ENCODE measurements at regions not wholly inside any gene's neighbourhood (a gene's known extent, or its start where the extent isn't known, plus 50 kb on each side); places are given as distances from the start of the nearest gene placed in this dataset.

- TF ChIP-seq ZNF462 (CRISPR knock-in tag; IDR thresholded peaks at IDR 0.05) (no peak), EZH2 (IDR thresholded peaks at IDR 0.05; ENCODE audit: low read depth, unreplicated experiment) (no peak), JUNB (IDR thresholded peaks at IDR 0.05; ENCODE audit: unreplicated experiment) (no peak)
Observed at GRCh38 chr1:228887960-228888359, 152.7 kb downstream of the RHOU start (continued).

GRCh38 chr1:228889289-228889688, 154.0 kb downstream of the RHOU start:
- H3K9me3 Mint-ChIP-seq, result peaks cover 15% of the 10 kb centered on the region
- H3K36me3 ChIP-seq (ENCODE audit: insufficient read depth), result no peaks in the 10 kb centered on the region
- H3K79me2 ChIP-seq (replicated peaks; ENCODE audit: insufficient read depth), result no peaks in the 10 kb centered on the region
- no peak for ATAC-seq
- no peaks in the 10 kb centered on the region for H4K20me1 ChIP-seq (replicated peaks; ENCODE audit: insufficient read depth)
- H3K27me3 Mint-ChIP-seq (ENCODE audit: insufficient read depth, low read depth, poor library complexity), result peaks cover 6% of the 10 kb centered on the region
- no peaks in the 10 kb centered on the region for H3K4me1 Mint-ChIP-seq
- H3K27ac ChIP-seq (ENCODE audit: low read depth), result no peak overlapping the region
- DNase-seq (ENCODE audit: low spot score), result no peak
- H3F3A ChIP-seq (replicated peaks; ENCODE audit: low read depth), result no peaks in the 10 kb centered on the region
- H3K4me3 ChIP-seq, result no peak overlapping the region
- H3K4me1 ChIP-seq (ENCODE audit: insufficient read depth), result no peaks in the 10 kb centered on the region
- no peak overlapping the region for H3K4me3 Mint-ChIP-seq
- peaks cover 7% of the 10 kb centered on the region; the same call in 2 of the 3 replicates for H3K36me3 Mint-ChIP-seq (ENCODE audit: low read depth)
- H3K9me2 ChIP-seq (ENCODE audit: insufficient read depth), result 0 out of 2 replicates have a peak, but pooled peaks cover 8% of the 10 kb centered on the region
- no peak overlapping the region for H2AFZ ChIP-seq
- no peak overlapping the region for H3K4me2 ChIP-seq
- H3K27me3 ChIP-seq (ENCODE audit: insufficient read depth), result no peaks in the 10 kb centered on the region
- H3K27ac Mint-ChIP-seq, result no peak overlapping the region
- no peak for TF ChIP-seq ETS1 (IDR thresholded peaks at IDR 0.05)
- TF ChIP-seq ZNF462 (CRISPR knock-in tag; IDR thresholded peaks at IDR 0.05), result no peak
- no peak for TF ChIP-seq POLR2AphosphoS5 (IDR thresholded peaks at IDR 0.05; ENCODE audit: low read depth)
- no peak for TF ChIP-seq EZH2phosphoT487 (IDR thresholded peaks at IDR 0.05; ENCODE audit: unreplicated experiment)
- no peak for TF ChIP-seq EZH2 (IDR thresholded peaks at IDR 0.05; ENCODE audit: low read depth, unreplicated experiment)
- TF ChIP-seq NANOG (IDR thresholded peaks at IDR 0.05; ENCODE audit: borderline replicate concordance), result no peak
- no peak for TF ChIP-seq JUNB (IDR thresholded peaks at IDR 0.05; ENCODE audit: unreplicated experiment)

All from GM23338 (cell line).